T47D (cell line): ENCODE measurements at regions not wholly inside any gene's neighbourhood (a gene's known extent, or its start where the extent isn't known, plus 50 kb on each side); places are given as distances from the start of the nearest gene placed in this dataset.
"Not testable (repeated sequence)": the region's sequence is repeated elsewhere in the genome, so short reads cannot be mapped to it uniquely, and the experiment has no call there.

ENCODE experiments used
- DNase-seq, 2 experiments: peaks; one replicate each; pipeline versions ENCODE4 v3.0.0 to v3.0.0-alpha.2; 2011 to 2012; ENCODE audit warnings: low read depth in 1 of 2, low spot score in 1 of 2
- JUND ChIP-seq: IDR thresholded peaks from 2 replicates; pipeline ENCODE4 v1.6.1; 2012; ENCODE audit warnings: low read depth
- in situ Hi-C: cut with HindIII; loops from 2 replicates; pipeline ENCODE4 v1.10.0; 2016; ENCODE audit warnings: low sequenced_read_pairs, low pct_unique_long_range_greater_than_20kb

GRCh38 chr22:11628651-11629511 lies 3899.1 kb upstream of the OR11H1 start:
- no peak for TF ChIP-seq JUND
- in situ Hi-C loops, result no loop called here

GRCh38 chr22:11629661-11630385 lies 3898.2 kb upstream of the OR11H1 start:
- in situ Hi-C loops, result no loop called here
- no peak for DNase-seq
- no peak for TF ChIP-seq JUND

More at GRCh38 chr22:11628651-11629511, 3899.1 kb upstream of the OR11H1 start:
- no peak for DNase-seq

DNA sequence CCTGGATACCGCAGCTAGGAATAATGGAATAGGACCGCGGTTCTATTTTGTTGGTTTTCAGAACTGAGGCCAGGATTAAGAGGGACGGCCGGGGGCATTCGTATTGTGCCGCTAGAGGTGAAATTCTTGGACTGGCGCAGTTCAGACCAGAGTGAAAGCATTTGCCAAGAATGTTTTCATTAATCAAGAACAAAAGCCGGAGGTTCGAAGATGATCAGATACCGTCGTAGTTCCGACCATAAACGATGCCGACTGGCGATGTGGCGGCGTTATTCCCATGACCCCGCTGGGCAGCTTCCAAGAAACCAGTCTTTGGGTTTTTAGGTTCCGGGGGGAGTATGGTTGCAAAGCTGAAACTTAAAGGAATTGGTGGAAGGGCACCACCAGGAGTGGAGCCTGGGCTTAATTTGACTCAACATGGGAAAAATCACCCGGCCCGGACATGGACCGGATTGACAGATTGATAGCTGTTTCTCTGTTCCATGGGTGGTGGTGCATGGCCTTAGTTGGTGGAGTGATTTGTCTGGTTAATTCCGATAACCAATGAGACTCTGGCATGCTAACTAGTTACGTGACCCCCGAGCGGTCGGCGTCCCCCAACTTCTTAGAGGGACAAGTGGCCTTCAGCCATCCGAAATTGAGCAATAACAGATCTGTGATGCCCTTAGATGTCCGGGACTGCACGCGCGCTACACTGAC lies 3897.5 kb upstream of the OR11H1 start:
- DNase-seq, in situ Hi-C loops: not testable (repeated sequence)
